ENCODE measurements at regions not wholly inside any gene's neighbourhood (a gene's known extent, or its start where the extent isn't known, plus 50 kb on each side); places are given as distances from the start of the nearest gene placed in this dataset.

GRCh38 chr14:101110729-101111619, 207.5 kb upstream of the RTL1 start:
- no peak for DNase-seq

- no peak for DNase-seq
These were observed 208.2 kb upstream of the RTL1 start for GRCh38 chr14:101111620-101112290.

GRCh38 chr14:101112351-101113107, 209.0 kb upstream of the RTL1 start:
- no peak for DNase-seq

GRCh38 chr14:101113108-101113612, 209.6 kb upstream of the RTL1 start:
- no peak for DNase-seq

GRCh38 chr14:101113835-101114725, 210.6 kb upstream of the RTL1 start:
- no peak for DNase-seq

GRCh38 chr14:101114726-101115515, 211.4 kb upstream of the RTL1 start:
- no peak for DNase-seq

- DNase-seq, result no peak
These were observed 212.1 kb upstream of the RTL1 start for GRCh38 chr14:101115652-101116051.

- DNase-seq, result no peak
These were observed 212.5 kb upstream of the RTL1 start for GRCh38 chr14:101116065-101116464.

GRCh38 chr14:101116486-101117130, 213.1 kb upstream of the RTL1 start:
- no peak for DNase-seq

- no peak for DNase-seq
These were observed 214.0 kb upstream of the RTL1 start for GRCh38 chr14:101117543-101117942.

GRCh38 chr14:101118233-101118632, 214.7 kb upstream of the RTL1 start:
- no peak for DNase-seq

- DNase-seq, result no peak
These were observed 215.4 kb upstream of the RTL1 start for GRCh38 chr14:101118746-101119591.

GRCh38 chr14:101119830-101120571, 216.5 kb upstream of the RTL1 start:
- DNase-seq, result no peak

- DNase-seq, result no peak
These were observed 217.4 kb upstream of the RTL1 start for GRCh38 chr14:101120641-101121507.

- DNase-seq, result no peak
These were observed 218.1 kb upstream of the RTL1 start for GRCh38 chr14:101121508-101122139.

GRCh38 chr14:101122237-101123141, 219.0 kb upstream of the RTL1 start:
- DNase-seq, result no peak
